ENCODE measurements at regions not wholly inside any gene's neighbourhood (a gene's known extent, or its start where the extent isn't known, plus 50 kb on each side); places are given as distances from the start of the nearest gene placed in this dataset.

GRCh38 chr6:119620846-119621555, 271.4 kb upstream of the MAN1A1 start (continued):
- no peak for TF ChIP-seq RAD21 (IDR thresholded peaks at IDR 0.05; ENCODE audit: low read length)
- peak; percentile 59; the same call in 1 of the 2 replicates for TF ChIP-seq RXRA (IDR thresholded peaks at IDR 0.05; ENCODE audit: borderline replicate concordance, low read depth)
- TF ChIP-seq CTCF (IDR thresholded peaks at IDR 0.05): no peak
- no peak for TF ChIP-seq MXI1 (IDR thresholded peaks at IDR 0.05; ENCODE audit: low read depth, low read length)
- no peak for TF ChIP-seq RCOR1 (IDR thresholded peaks at IDR 0.05; ENCODE audit: low read length)
- TF ChIP-seq TAF1 (IDR thresholded peaks at IDR 0.05; ENCODE audit: borderline replicate concordance, low read depth, low read length): no peak
- peak; percentile 92 for TF ChIP-seq JUND (IDR thresholded peaks at IDR 0.05)
- TF ChIP-seq IRF3 (IDR thresholded peaks at IDR 0.05; ENCODE audit: low read depth, low read length): no peak
- 0 out of 2 replicates have a peak, but pooled peaks have one; percentile 43 for TF ChIP-seq ZBTB33 (IDR thresholded peaks at IDR 0.05; ENCODE audit: borderline replicate concordance, low read depth)
- no peak; the same call in 1 of the 2 replicates for TF ChIP-seq YY1 (IDR thresholded peaks at IDR 0.05; ENCODE audit: low read depth)
- TF ChIP-seq EP300 (IDR thresholded peaks at IDR 0.05; ENCODE audit: borderline replicate concordance in 1 of 2, low read depth in 1 of 2, low read length in 1 of 2): peak; percentile 49 to 90
- no peak for TF ChIP-seq NRF1 (IDR thresholded peaks at IDR 0.05; ENCODE audit: low read depth, low read length)
- no peak for TF ChIP-seq ELF1 (IDR thresholded peaks at IDR 0.05)
- peak; percentile 91 for TF ChIP-seq TCF12 (IDR thresholded peaks at IDR 0.05)
- no peak for TF ChIP-seq CHD2 (IDR thresholded peaks at IDR 0.05; ENCODE audit: low read length, partially characterized antibody)
- TF ChIP-seq FOXJ3 (CRISPR knock-in tag; IDR thresholded peaks at IDR 0.05): no peak
- TF ChIP-seq REST (IDR thresholded peaks at IDR 0.05; ENCODE audit: low read depth, low read length): no peak
- no peak for TF ChIP-seq USF1 (IDR thresholded peaks at IDR 0.05; ENCODE audit: borderline replicate concordance, low read depth)
- peak; percentile 69; the same call in 1 of the 2 replicates for TF ChIP-seq NFIC (IDR thresholded peaks at IDR 0.05; ENCODE audit: borderline replicate concordance)
- 0 out of 2 replicates have a peak, but pooled peaks have one; percentile 20 for TF ChIP-seq MEF2A (IDR thresholded peaks at IDR 0.05; ENCODE audit: borderline replicate concordance, low read depth)
- no peak for TF ChIP-seq SIN3A (IDR thresholded peaks at IDR 0.05; ENCODE audit: borderline replicate concordance, low read depth, low read length)
